Left hindlimb (tissue), 1 donor: ENCODE measurements at regions not wholly inside any gene's neighbourhood (a gene's known extent, or its start where the extent isn't known, plus 50 kb on each side); places are given as distances from the start of the nearest gene placed in this dataset.
A peak's percentile ranks its signal among the peaks of the same experiment; 100 is the strongest.

Source experiments
- DNase-seq: peaks from one replicate; pipeline ENCODE4 v3.0.0-alpha.2; 2018

- no peak for DNase-seq
Measured at GRCh38 chr16:52872731-52873130, 180.0 kb downstream of the CHD9NB start.

- DNase-seq, result no peak
Measured at GRCh38 chr16:52871481-52871880, 181.2 kb downstream of the CHD9NB start.

GRCh38 chr16:52869243-52869642 lies 183.5 kb downstream of the CHD9NB start:
- no peak for DNase-seq

- no peak for DNase-seq
Measured at GRCh38 chr16:52863000-52863399, 189.7 kb downstream of the CHD9NB start.

GRCh38 chr16:52861614-52862022 lies 191.1 kb downstream of the CHD9NB start:
- peak; percentile 40 for DNase-seq

GRCh38 chr16:52855463-52855862 lies 197.2 kb downstream of the CHD9NB start:
- no peak for DNase-seq

GRCh38 chr16:52852978-52853377 lies 199.7 kb downstream of the CHD9NB start:
- no peak for DNase-seq

GRCh38 chr16:52851211-52851740 lies 201.4 kb downstream of the CHD9NB start:
- no peak for DNase-seq

- no peak for DNase-seq
Measured at GRCh38 chr16:52843381-52843780, 209.3 kb downstream of the CHD9NB start.

- no peak for DNase-seq
Measured at GRCh38 chr16:52837251-52837650, 215.4 kb downstream of the CHD9NB start.

- peak; percentile 55 for DNase-seq
Measured at GRCh38 chr16:52834736-52835465, 217.8 kb downstream of the CHD9NB start.

- no peak for DNase-seq
Measured at GRCh38 chr16:52832771-52833170, 219.9 kb downstream of the CHD9NB start.

- no peak for DNase-seq
Measured at GRCh38 chr16:52827456-52827855, 225.2 kb downstream of the CHD9NB start.

GRCh38 chr16:52825892-52826291 lies 226.8 kb downstream of the CHD9NB start:
- DNase-seq, result no peak

GRCh38 chr16:52819808-52820207 lies 232.9 kb downstream of the CHD9NB start:
- DNase-seq, result no peak

GRCh38 chr16:52819405-52819804 lies 233.3 kb downstream of the CHD9NB start:
- DNase-seq, result no peak

- DNase-seq, result no peak
Measured at GRCh38 chr16:52817696-52818095, 235.0 kb downstream of the CHD9NB start.

- no peak for DNase-seq
Measured at GRCh38 chr16:52816993-52817392, 235.7 kb downstream of the CHD9NB start.

GRCh38 chr16:52812678-52813556 lies 239.8 kb downstream of the CHD9NB start:
- DNase-seq, result no peak

GRCh38 chr16:52805559-52806168 lies 247.0 kb downstream of the CHD9NB start:
- no peak for DNase-seq

- DNase-seq, result no peak
Measured at GRCh38 chr16:52800432-52800831, 252.3 kb downstream of the CHD9NB start.

- DNase-seq, result no peak
Measured at GRCh38 chr16:52799149-52799548, 252.2 kb upstream of the TOX3 start.

- DNase-seq, result no peak
Measured at GRCh38 chr16:52787709-52788108, 240.8 kb upstream of the TOX3 start.
